ENCODE measurements at regions not wholly inside any gene's neighbourhood (a gene's known extent, or its start where the extent isn't known, plus 50 kb on each side); places are given as distances from the start of the nearest gene placed in this dataset.

DNA sequence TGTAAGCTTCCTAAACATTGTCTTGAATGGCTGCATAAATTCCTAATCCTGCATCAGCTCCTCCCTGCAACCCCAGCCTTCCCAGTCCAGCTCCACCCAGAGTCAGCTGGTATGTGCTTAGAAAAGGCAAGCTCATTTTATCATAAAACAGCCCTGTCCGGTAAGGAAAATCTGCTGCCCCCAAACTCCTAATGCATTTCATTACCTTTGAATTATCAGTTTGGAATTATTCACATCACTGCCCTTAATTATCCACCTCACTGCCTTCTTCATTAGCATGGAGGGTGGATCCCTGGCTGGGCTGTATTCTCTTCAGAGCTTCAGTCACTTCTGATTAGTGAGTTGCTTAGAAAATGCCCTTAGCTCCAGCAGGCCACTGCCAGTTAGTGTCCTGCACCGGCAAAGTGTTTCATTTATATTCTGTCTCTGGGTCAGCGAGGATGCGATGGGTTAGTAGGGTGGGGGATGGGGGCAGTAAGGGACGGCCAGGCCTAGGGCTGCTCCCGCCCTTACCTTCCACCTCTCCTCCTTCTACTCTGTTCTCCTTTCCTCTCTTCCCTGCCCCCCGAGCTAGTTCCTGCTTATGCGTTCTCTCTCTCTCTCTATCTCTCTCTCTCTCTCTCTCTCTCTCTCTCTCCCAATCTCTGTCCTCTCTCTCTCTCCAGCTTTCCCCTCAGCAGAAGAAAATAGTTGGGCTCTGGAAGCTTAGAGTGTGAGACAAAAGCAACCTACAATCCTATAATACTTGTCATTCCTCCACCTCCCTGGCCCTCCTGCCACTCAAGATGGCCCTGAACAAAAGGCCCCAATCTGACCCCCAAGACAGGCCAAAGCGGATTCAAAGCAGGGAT is 174.8 kb upstream of the KLF3 start:
- TF ChIP-seq, protein P1, sequence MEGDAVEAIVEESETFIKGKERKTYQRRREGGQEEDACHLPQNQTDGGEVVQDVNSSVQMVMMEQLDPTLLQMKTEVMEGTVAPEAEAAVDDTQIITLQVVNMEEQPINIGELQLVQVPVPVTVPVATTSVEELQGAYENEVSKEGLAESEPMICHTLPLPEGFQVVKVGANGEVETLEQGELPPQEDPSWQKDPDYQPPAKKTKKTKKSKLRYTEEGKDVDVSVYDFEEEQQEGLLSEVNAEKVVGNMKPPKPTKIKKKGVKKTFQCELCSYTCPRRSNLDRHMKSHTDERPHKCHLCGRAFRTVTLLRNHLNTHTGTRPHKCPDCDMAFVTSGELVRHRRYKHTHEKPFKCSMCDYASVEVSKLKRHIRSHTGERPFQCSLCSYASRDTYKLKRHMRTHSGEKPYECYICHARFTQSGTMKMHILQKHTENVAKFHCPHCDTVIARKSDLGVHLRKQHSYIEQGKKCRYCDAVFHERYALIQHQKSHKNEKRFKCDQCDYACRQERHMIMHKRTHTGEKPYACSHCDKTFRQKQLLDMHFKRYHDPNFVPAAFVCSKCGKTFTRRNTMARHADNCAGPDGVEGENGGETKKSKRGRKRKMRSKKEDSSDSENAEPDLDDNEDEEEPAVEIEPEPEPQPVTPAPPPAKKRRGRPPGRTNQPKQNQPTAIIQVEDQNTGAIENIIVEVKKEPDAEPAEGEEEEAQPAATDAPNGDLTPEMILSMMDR (IDR thresholded peaks at IDR 0.05 in 2 of 3, conservative IDR thresholded peaks at IDR 0.05 in 1 of 3; ENCODE audit: borderline replicate concordance in 1 of 3, insufficient read depth in 1 of 3, low read depth in 2 of 3, low read length in 2 of 3) = no peak
- TF ChIP-seq, protein P2, sequence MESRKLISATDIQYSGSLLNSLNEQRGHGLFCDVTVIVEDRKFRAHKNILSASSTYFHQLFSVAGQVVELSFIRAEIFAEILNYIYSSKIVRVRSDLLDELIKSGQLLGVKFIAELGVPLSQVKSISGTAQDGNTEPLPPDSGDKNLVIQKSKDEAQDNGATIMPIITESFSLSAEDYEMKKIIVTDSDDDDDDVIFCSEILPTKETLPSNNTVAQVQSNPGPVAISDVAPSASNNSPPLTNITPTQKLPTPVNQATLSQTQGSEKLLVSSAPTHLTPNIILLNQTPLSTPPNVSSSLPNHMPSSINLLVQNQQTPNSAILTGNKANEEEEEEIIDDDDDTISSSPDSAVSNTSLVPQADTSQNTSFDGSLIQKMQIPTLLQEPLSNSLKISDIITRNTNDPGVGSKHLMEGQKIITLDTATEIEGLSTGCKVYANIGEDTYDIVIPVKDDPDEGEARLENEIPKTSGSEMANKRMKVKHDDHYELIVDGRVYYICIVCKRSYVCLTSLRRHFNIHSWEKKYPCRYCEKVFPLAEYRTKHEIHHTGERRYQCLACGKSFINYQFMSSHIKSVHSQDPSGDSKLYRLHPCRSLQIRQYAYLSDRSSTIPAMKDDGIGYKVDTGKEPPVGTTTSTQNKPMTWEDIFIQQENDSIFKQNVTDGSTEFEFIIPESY (IDR thresholded peaks at IDR 0.05; ENCODE audit: extremely low read depth, insufficient replicate concordance, low read length) = no peak
- TF ChIP-seq ELF1 (IDR thresholded peaks at IDR 0.05; ENCODE audit: borderline replicate concordance, low read depth) (no peak), CEBPB (IDR thresholded peaks at IDR 0.05; ENCODE audit: low read depth) (no peak), ZNF274 (IDR thresholded peaks at IDR 0.05; ENCODE audit: low read depth, low read length) (no peak), YY1 (IDR thresholded peaks at IDR 0.05; ENCODE audit: extremely low read depth, insufficient replicate concordance, low read depth, low read length) (no peak), POLR2A (IDR thresholded peaks at IDR 0.05; ENCODE audit: borderline replicate concordance, extremely low read depth, insufficient read depth, insufficient read length) (no peak)
- TF ChIP-seq, protein P3, sequence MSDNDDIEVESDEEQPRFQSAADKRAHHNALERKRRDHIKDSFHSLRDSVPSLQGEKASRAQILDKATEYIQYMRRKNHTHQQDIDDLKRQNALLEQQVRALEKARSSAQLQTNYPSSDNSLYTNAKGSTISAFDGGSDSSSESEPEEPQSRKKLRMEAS (IDR thresholded peaks at IDR 0.05) = no peak
- TF ChIP-seq, protein P4, sequence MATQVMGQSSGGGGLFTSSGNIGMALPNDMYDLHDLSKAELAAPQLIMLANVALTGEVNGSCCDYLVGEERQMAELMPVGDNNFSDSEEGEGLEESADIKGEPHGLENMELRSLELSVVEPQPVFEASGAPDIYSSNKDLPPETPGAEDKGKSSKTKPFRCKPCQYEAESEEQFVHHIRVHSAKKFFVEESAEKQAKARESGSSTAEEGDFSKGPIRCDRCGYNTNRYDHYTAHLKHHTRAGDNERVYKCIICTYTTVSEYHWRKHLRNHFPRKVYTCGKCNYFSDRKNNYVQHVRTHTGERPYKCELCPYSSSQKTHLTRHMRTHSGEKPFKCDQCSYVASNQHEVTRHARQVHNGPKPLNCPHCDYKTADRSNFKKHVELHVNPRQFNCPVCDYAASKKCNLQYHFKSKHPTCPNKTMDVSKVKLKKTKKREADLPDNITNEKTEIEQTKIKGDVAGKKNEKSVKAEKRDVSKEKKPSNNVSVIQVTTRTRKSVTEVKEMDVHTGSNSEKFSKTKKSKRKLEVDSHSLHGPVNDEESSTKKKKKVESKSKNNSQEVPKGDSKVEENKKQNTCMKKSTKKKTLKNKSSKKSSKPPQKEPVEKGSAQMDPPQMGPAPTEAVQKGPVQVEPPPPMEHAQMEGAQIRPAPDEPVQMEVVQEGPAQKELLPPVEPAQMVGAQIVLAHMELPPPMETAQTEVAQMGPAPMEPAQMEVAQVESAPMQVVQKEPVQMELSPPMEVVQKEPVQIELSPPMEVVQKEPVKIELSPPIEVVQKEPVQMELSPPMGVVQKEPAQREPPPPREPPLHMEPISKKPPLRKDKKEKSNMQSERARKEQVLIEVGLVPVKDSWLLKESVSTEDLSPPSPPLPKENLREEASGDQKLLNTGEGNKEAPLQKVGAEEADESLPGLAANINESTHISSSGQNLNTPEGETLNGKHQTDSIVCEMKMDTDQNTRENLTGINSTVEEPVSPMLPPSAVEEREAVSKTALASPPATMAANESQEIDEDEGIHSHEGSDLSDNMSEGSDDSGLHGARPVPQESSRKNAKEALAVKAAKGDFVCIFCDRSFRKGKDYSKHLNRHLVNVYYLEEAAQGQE (IDR thresholded peaks at IDR 0.05; ENCODE audit: low read depth) = no peak
